Endodermal cell (in vitro differentiated cells): ENCODE measurements at regions not wholly inside any gene's neighbourhood (a gene's known extent, or its start where the extent isn't known, plus 50 kb on each side); places are given as distances from the start of the nearest gene placed in this dataset.
A peak's percentile ranks its signal among the peaks of the same experiment; 100 is the strongest.

Experiments
- DNase-seq: peaks from one replicate; pipeline ENCODE4 v3.0.0-alpha.2; 2017
- H3K27ac ChIP-seq: 2 replicates; pipeline ENCODE4 v1.5.1; 2013; ENCODE audit warnings: mild to moderate bottlenecking, low read depth, low read length, moderate library complexity
- H3K27me3 ChIP-seq: 2 replicates; pipeline ENCODE4 v1.6.1; 2013; ENCODE audit warnings: mild to moderate bottlenecking, low read length, moderate library complexity; ENCODE audit not compliant: insufficient read depth, control insufficient read depth, poor library complexity, severe bottlenecking
- H3K36me3 ChIP-seq: 2 replicates; pipeline ENCODE4 v1.7.0; 2013; ENCODE audit warnings: mild to moderate bottlenecking, low read length, moderate library complexity; ENCODE audit not compliant: control insufficient read depth, insufficient read depth
- H3K4me1 ChIP-seq: one replicate; pipeline ENCODE4 v1.7.0; 2013; ENCODE audit warnings: low read length; ENCODE audit not compliant: control insufficient read depth, insufficient read depth
- H3K4me3 ChIP-seq: 2 replicates; pipeline ENCODE4 v1.5.1; 2013; ENCODE audit warnings: mild to moderate bottlenecking, low read length, moderate library complexity
- H3K9ac ChIP-seq: 2 replicates; pipeline ENCODE4 v1.6.1; 2013; ENCODE audit warnings: mild to moderate bottlenecking, low read length, moderate library complexity; ENCODE audit not compliant: poor library complexity, severe bottlenecking; ENCODE audit errors: extremely low read depth
- H3K9me3 ChIP-seq: 2 replicates; pipeline ENCODE4 v1.6.1; 2013; ENCODE audit warnings: mild to moderate bottlenecking, low read length, moderate library complexity; ENCODE audit not compliant: control insufficient read depth
- H3K27ac Mint-ChIP-seq: 2 replicates; pipeline ENCODE4 v1.8.0; 2020; ENCODE audit warnings: mixed read lengths
- H3K27me3 Mint-ChIP-seq: 2 replicates; pipeline ENCODE4 v1.8.0; 2021; ENCODE audit warnings: mild to moderate bottlenecking, mixed read lengths; ENCODE audit not compliant: insufficient read depth
- H3K36me3 Mint-ChIP-seq: 2 replicates; pipeline ENCODE4 v1.8.0; 2020; ENCODE audit warnings: low read depth, mixed read lengths
- H3K4me1 Mint-ChIP-seq: 2 replicates; pipeline ENCODE4 v1.8.0; 2020; ENCODE audit warnings: mixed read lengths
- H3K4me3 Mint-ChIP-seq: 2 replicates; pipeline ENCODE4 v1.8.0; 2020; ENCODE audit warnings: mild to moderate bottlenecking, moderate library complexity, mixed read lengths
- H3K9me3 Mint-ChIP-seq: 2 replicates; pipeline ENCODE4 v1.8.0; 2020; ENCODE audit warnings: mild to moderate bottlenecking, mixed read lengths
- CTCF ChIP-seq: fragments of 200-600 bp; sonication (generic); conservative IDR thresholded peaks from 2 replicates; pipeline ENCODE4 v1.5.0; 2021; ENCODE audit warnings: antibody characterized with exemption, mild to moderate bottlenecking
- whole genome bisulfite sequencing, 2 experiments: methylation state at CpG; one replicate each; pipeline versions ENCODE4 v1.1.5 to v1.1.7; 2013; ENCODE audit warnings: missing lambda C conversion rate in 2 of 2, mixed read lengths in 1 of 2; ENCODE audit not compliant: insufficient coverage in 1 of 2, insufficient read length in 1 of 2; 5-methylcytosine and 5-hydroxymethylcytosine counted together

DNA sequence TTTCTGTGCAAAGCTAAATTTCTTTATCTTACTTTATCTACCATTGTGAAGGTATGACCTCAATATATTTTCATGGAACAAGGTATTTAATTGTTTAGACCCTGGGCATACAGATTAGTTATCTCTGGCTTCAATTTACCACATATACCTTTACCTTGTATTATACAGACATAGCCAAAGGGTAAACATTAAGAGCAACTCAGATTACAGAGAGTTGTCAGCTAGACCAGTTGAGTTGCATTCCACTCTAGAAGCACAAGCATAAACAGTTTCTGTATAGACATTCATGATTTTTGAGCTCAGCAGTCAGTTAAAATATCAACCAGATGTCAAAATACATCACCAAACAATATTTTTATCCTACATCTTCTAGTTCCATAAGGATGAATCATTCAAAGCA, 857.3 kb upstream of the ZWINT start:
- H3K4me1 Mint-ChIP-seq, result peaks cover 8% of the 10 kb centered on the region
- TF ChIP-seq CTCF, result no peak
- no peaks in the 10 kb centered on the region for H3K9me3 Mint-ChIP-seq
- no peak overlapping the region for H3K27ac Mint-ChIP-seq
- Histone ChIP-seq H3K9me3 (no peaks in the 10 kb centered on the region), H3K27ac (no peak overlapping the region), H3K4me3 (no peak overlapping the region), H3K9ac (no peak overlapping the region), H3K36me3 (no peaks in the 10 kb centered on the region), H3K4me1 (no peaks in the 10 kb centered on the region), H3K27me3 (no peaks in the 10 kb centered on the region)
- no peaks in the 10 kb centered on the region for H3K27me3 Mint-ChIP-seq
- H3K4me3 Mint-ChIP-seq, result no peak overlapping the region
- no peaks in the 10 kb centered on the region for H3K36me3 Mint-ChIP-seq
- no peak for DNase-seq

- peaks cover 2% of the 10 kb centered on the region for H3K36me3 Mint-ChIP-seq
- TF ChIP-seq CTCF, result no peak
- Histone ChIP-seq H3K9ac (no peak overlapping the region), H3K36me3 (no peaks in the 10 kb centered on the region), H3K27me3 (no peaks in the 10 kb centered on the region), H3K9me3 (no peaks in the 10 kb centered on the region), H3K27ac (no peak overlapping the region), H3K4me1 (no peaks in the 10 kb centered on the region), H3K4me3 (no peak overlapping the region)
- H3K27me3 Mint-ChIP-seq, result no peaks in the 10 kb centered on the region
- H3K4me1 Mint-ChIP-seq, result peaks cover 5% of the 10 kb centered on the region
- no peak overlapping the region for H3K4me3 Mint-ChIP-seq
- 67% methylated on average over 1 of the region's 1 CpG; no CpG with 5 or more reads in 1 of the 2 experiments for WGBS, 2 experiments
- H3K9me3 Mint-ChIP-seq, result no peaks in the 10 kb centered on the region
- peak; percentile 58 for DNase-seq
- no peak overlapping the region for H3K27ac Mint-ChIP-seq
Observed at GRCh38 chr10:57202356-57202755, 841.3 kb upstream of the ZWINT start.

DNA sequence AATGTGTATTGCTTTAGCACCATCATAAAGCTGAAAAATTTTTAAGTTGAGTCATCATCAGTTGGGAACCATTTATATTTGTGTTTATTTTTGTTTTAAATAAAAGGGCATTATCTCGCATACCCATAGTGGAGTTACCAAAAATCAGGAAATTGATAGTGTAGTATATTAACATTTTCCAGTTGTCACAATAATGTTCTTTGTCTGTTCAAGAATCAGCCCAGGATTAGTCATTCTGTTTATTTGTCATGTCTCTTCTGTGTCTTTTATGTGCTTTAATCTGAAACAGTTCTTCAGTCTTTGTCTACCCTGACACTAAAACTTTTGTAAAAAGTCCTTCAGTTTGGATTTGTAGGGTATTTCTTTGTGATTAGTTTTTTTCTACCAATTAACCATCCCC, 827.8 kb upstream of the ZWINT start:
- 100% methylated on average over 1 of the region's 1 CpG; no CpG with 5 or more reads in 1 of the 2 experiments for WGBS, 2 experiments
- no peak for DNase-seq
- Mint-ChIP-seq H3K36me3 (no peaks in the 10 kb centered on the region), H3K27me3 (no peaks in the 10 kb centered on the region), H3K27ac (no peak overlapping the region), H3K4me1 (no peaks in the 10 kb centered on the region), H3K9me3 (no peaks in the 10 kb centered on the region), H3K4me3 (no peak overlapping the region)
- H3K27me3 ChIP-seq, result no peaks in the 10 kb centered on the region
- no peak overlapping the region for H3K27ac ChIP-seq
- no peaks in the 10 kb centered on the region for H3K36me3 ChIP-seq
- no peak overlapping the region for H3K4me3 ChIP-seq
- TF ChIP-seq CTCF, result no peak
- H3K4me1 ChIP-seq, result no peaks in the 10 kb centered on the region
- no peaks in the 10 kb centered on the region for H3K9me3 ChIP-seq
- no peak overlapping the region for H3K9ac ChIP-seq
